ENCODE measurements at regions not wholly inside any gene's neighbourhood (a gene's known extent, or its start where the extent isn't known, plus 50 kb on each side); places are given as distances from the start of the nearest gene placed in this dataset.

GRCh38 chr3:150084128-150084527 is 113.4 kb upstream of the PFN2 start (continued):
- TF ChIP-seq, protein P1, sequence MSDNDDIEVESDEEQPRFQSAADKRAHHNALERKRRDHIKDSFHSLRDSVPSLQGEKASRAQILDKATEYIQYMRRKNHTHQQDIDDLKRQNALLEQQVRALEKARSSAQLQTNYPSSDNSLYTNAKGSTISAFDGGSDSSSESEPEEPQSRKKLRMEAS (IDR thresholded peaks at IDR 0.05) = no peak
- no peak for TF ChIP-seq ZBTB33 (IDR thresholded peaks at IDR 0.05; ENCODE audit: extremely low read depth, insufficient replicate concordance, low read length)
- no peak for TF ChIP-seq POLR2A (IDR thresholded peaks at IDR 0.05; ENCODE audit: borderline replicate concordance, extremely low read depth, insufficient read depth, insufficient read length)
- TF ChIP-seq POLR2AphosphoS5 (IDR thresholded peaks at IDR 0.05; ENCODE audit: low read depth, low read length) = no peak

DNA sequence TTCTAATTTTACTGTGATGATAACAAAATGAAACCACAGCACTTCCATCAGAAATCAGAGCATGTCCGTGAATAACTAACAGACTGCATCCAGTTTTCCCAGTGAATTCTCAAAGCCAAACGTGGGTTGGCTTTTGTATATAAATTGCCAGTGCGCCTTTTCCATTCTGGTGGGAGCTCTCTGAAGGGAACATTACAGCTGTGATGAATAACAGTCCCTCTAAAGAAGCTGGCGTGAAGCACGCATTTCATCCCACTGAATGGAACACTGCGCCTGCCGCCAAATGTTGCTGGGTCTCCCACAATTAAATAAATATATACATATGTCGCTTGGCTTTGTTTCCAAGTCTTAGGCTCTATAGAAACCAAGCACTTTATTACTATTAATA is 113.0 kb upstream of the PFN2 start:
- no peak overlapping the region for H3K9ac ChIP-seq (ENCODE audit: low read length)
- H3K4me2 ChIP-seq (ENCODE audit: low read length) = no peak overlapping the region
- no peak overlapping the region for H3K4me3 ChIP-seq (replicated peaks in 1 of 2; ENCODE audit: low read depth in 1 of 2, low read length in 2 of 2)
- TF ChIP-seq SRF (IDR thresholded peaks at IDR 0.05; ENCODE audit: low read depth) (no peak), ELF1 (IDR thresholded peaks at IDR 0.05; ENCODE audit: borderline replicate concordance, low read depth) (no peak), ZNF274 (IDR thresholded peaks at IDR 0.05; ENCODE audit: low read depth, low read length) (no peak), EZH2 (IDR thresholded peaks at IDR 0.05) (no peak), ZBTB33 (IDR thresholded peaks at IDR 0.05; ENCODE audit: extremely low read depth, insufficient replicate concordance, low read length) (no peak), POLR2A (IDR thresholded peaks at IDR 0.05; ENCODE audit: borderline replicate concordance, extremely low read depth, insufficient read depth, insufficient read length) (no peak), POLR2AphosphoS5 (IDR thresholded peaks at IDR 0.05; ENCODE audit: low read depth, low read length) (no peak)
- TF ChIP-seq, protein P2, sequence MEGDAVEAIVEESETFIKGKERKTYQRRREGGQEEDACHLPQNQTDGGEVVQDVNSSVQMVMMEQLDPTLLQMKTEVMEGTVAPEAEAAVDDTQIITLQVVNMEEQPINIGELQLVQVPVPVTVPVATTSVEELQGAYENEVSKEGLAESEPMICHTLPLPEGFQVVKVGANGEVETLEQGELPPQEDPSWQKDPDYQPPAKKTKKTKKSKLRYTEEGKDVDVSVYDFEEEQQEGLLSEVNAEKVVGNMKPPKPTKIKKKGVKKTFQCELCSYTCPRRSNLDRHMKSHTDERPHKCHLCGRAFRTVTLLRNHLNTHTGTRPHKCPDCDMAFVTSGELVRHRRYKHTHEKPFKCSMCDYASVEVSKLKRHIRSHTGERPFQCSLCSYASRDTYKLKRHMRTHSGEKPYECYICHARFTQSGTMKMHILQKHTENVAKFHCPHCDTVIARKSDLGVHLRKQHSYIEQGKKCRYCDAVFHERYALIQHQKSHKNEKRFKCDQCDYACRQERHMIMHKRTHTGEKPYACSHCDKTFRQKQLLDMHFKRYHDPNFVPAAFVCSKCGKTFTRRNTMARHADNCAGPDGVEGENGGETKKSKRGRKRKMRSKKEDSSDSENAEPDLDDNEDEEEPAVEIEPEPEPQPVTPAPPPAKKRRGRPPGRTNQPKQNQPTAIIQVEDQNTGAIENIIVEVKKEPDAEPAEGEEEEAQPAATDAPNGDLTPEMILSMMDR (IDR thresholded peaks at IDR 0.05 in 2 of 3, conservative IDR thresholded peaks at IDR 0.05 in 1 of 3; ENCODE audit: borderline replicate concordance in 1 of 3, insufficient read depth in 1 of 3, low read depth in 2 of 3, low read length in 2 of 3) = no peak
- H3K36me3 ChIP-seq (ENCODE audit: control insufficient read depth in 1 of 2, insufficient read depth in 2 of 2, low read length in 2 of 2) = no peaks in the 10 kb centered on the region
- no peak overlapping the region for H3K27ac ChIP-seq (ENCODE audit: low read depth, low read length)
- no peaks in the 10 kb centered on the region for H3K9me2 ChIP-seq (ENCODE audit: insufficient read depth)
- H3K79me2 ChIP-seq (ENCODE audit: insufficient read depth, low read length) = no peaks in the 10 kb centered on the region
- no peak overlapping the region for H2AFZ ChIP-seq (ENCODE audit: low read depth, low read length, poor library complexity, severe bottlenecking)
- DNase-seq (ENCODE audit: low read depth, low spot score) (no peak), ATAC-seq (no peak)
- ChIA-PET POLR2A (no interaction called here), CTCF (no interaction called here), RAD21 (ENCODE audit: low non-redundant PET in 1 of 2, low total read pairs in 2 of 2, uncharacterized antibody in 2 of 2, unreplicated experiment in 2 of 2) (no interaction called here)
- H4K20me1 ChIP-seq (ENCODE audit: insufficient read depth) = no peaks in the 10 kb centered on the region
- H3K9me3 ChIP-seq (ENCODE audit: control insufficient read depth in 1 of 2, insufficient read depth in 1 of 2, low read depth in 1 of 2, low read length in 2 of 2) = no peaks in the 10 kb centered on the region
- no peaks in the 10 kb centered on the region; the same call in 1 of the 2 replicates for H3K27me3 ChIP-seq (ENCODE audit: insufficient read depth, low read length)
- intact Hi-C loops (cut with micrococcal nuclease) = no loop called here
- no peaks in the 10 kb centered on the region for H3K4me1 ChIP-seq (ENCODE audit: control insufficient read depth in 1 of 2, insufficient read depth in 2 of 2, low read length in 2 of 2)
- BruUV-seq (replicated peaks) = no TSS peak

Measured in HCT116 (cell line).